ENCODE measurements at regions not wholly inside any gene's neighbourhood (a gene's known extent, or its start where the extent isn't known, plus 50 kb on each side); places are given as distances from the start of the nearest gene placed in this dataset.

DNA sequence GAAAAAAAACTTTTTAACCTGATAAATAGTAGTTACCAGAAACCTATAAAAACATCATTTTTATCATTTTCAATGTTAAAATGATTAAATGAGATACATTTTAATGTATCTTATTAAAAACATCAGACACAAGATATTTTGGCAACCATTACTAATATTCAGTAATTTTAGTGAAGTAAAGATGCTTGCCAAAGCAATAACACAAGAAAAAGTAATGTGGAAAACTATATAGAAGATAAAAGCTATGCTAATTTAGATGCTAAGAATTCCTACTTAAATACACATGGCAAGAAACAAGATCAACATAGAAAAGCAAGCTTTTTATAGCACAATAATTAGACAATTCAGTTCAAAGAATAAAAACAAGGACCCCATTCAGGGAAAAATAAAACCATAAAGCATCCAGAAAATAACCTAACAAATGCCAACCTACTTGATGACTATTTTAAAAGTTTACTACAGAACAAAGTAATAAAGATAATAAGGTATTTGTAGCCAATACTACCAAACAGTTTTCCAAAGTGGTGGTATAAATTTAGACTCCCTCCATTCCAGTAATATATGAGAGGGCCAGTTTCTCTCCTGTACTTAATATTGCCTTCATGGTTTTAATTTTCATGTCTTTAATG, 489.5 kb downstream of the CDH2 start:
- no peak for DNase-seq

DNA sequence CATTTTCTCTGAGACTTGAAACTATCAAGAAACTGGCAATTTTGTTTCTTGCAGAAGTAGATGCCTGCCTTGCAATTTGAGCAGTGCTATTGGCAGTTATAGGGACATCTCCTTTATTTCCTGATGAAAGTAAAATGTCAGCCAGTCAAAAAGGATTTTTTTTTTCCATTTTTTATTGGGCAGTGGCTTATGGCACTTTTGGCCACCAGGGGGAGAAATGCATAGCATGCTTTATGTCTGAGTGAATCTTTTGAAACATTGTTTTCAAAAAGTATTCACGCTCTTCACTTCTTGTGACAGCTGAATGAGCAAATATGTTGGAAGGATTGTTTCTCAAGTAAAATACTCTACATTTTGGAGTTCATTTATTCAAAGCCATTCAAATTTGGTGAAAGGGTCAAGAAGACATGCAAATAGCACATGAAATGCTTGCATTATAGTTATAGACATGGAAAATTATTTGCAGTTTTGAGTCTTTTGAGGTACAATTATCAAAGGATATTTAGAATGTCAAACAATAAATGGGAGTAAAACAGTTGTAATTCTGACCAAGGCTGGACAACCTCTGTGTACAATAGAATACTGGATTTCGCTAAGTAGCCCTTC, 491.0 kb downstream of the CDH2 start:
- no peak for DNase-seq

DNA sequence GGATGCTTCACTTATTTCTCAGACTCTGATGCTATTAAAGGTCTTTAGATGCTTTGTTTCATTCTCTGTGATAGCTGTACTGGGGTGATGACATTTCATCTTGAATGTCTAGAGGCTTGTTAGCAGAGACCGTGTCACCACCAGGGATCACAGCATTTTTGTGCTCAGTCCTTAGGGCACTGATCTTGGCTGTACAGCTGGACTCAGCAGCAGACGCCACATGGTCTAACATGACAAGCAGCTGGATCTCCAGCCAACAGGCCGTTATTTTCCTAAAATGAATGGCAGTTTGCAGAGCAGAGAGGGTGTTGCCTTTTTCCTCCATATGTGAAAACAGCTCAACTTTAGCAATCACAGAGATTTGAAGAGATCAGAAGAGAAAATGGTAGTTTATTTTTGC, 491.8 kb downstream of the CDH2 start:
- DNase-seq: no peak

DNA sequence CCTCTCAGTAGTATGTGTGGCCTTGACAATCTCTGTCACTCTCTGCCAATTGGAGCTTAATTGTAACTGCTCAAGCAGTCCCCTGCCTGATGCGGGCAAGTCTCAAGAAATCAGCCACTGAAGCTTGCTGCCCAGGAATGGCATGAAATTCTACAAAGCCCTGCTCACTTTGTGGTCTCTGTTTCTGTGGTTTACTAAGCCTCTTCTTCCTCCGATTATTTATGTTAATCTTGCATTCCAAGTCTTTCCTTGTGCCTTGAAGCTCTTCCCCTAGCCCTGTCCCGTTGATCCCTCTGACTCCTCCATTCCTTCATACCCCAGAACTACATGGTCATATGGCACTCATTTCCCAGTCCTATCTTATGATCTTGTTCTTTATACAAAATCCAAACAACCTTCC, 489.3 kb upstream of the CHST9 start:
- DNase-seq: no peak

DNA sequence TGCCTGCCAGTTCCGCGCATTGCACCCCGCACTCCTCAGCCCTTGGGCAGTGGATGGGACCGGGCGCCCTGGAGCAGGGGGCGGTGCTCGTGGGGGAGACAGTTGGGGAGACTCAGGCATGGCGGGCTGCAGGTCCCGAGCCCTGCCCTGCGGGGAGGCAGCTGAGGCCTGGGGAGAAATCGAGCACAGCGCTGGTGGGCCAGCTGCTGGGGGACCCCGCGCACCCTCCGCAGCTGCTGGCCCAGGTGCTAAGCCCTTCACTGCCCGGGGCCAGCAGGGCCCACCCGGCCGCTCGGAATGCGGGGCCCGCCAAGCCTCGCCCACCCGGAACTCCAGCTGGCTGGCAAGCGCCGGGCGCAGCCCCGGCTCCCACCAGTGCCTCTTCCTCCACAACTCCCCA, 488.8 kb upstream of the CHST9 start:
- DNase-seq: no peak

DNA sequence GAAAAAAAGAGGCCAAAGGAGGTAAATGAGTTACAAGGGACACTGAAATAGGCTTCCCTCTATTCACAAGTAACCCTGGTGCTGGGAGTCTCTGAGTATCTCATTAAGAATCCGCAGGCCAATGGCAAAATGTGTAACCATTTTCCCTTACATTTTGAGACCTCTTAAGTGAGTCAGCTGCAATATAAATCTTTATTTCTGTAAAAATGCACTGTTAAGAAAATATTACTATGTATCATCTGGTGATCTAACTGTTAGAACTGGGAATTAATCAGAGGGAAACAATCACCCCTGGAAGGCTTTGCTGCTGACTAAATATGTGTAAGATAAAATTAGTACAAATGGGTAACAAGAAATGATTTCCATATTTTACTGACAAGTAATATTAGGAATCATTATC, 483.1 kb upstream of the CHST9 start:
- no peak for DNase-seq

DNA sequence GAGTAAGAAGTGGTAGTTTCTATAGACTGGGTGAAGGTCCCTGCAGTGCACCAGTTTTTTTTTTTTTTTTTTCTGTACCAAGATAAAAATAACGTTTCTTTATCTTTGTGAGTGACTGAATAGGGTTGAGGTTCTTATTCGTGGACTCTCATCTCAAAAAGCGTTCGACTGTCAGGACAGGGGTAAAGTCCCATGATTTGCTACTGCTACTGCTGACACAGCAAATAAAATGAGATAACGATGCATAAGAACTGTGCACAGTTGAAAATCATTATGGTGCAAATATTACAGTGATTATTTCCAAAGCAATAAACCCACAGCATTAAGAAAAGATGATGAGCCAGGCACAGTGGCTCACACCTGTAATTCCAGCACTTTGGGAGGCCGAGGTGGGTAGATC, 482.0 kb upstream of the CHST9 start:
- no peak for DNase-seq

DNA sequence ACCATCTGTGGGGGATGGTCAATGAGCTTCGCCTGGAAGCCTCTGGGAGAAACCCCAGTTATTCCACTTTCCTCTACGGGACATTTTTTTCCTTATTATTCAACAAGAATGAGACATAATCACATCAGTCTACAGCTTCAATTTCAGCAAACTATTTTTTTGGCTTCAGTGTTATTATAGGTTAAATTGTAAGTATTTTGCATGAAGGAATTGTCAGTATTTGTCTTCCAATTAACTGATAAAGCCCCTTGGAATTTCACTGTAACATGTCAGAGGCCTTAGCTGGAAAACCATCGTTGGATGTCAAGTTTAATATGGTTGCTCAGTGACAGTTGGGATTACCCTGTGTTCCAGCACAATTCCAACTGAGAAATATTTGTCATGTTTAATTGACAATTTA, 480.9 kb upstream of the CHST9 start:
- no peak for DNase-seq

DNA sequence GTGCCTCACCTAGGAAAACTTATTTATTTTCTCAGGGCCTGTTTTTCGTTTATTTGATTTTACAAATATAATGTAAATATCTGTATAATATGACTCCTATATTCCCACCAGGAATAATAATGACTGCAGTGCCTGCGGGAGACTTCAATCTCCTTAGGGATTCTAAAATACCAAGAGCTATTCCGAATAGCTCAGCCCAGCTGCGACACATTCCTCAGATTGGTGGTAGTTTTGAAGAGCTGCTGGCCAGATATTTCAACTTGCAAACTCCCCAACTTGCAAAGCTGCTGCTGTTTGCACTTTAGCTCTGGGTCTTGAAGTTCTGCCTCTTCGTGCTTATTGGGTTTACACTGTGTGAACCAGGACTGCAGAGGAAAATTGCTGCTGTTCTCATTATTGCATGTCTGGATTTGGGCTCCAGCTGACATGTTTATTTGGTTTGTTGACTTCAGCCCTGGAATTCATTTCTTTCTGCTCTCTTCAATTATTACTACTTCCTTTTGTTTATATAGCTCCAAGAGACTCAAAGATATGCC, 480.2 kb upstream of the CHST9 start:
- DNase-seq: no peak

DNA sequence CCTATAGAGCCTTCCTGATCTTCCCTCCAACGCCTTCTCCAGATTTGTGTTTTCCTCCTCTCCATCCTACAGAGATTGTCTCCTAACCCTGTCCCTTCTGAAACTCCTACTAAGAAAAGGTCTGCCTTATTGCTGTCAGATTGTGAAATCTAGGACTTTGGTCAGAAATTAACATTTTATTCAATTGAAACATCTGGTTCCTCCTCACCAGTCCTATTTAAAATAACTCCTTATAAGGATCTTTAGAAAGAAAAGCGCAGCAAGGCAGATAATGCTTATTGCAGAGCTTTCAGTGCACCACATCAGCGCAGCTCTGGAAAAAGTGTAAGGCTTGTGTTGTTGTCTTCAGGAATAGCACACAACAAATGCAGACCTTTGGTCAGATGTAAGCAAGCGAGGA, 477.8 kb upstream of the CHST9 start:
- no peak for DNase-seq

DNA sequence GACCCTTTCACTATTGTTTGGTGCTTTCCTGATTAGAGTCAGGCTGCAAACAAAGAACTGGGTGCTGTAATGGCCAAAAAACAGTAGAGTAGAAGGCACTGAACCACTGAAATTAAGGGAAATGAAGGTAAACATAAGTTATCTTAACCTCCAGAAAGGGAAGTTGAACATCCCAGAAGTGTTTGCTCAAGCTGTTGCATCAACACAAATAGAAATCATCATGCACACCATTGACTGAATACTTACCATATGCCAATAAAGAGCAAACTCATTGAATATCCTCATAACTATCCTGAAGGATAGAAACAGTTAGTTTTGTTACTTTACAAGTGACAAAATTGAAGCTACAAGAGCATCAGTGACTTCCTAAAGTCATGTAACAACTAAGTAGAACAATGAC, 477.4 kb upstream of the CHST9 start:
- no peak for DNase-seq

DNA sequence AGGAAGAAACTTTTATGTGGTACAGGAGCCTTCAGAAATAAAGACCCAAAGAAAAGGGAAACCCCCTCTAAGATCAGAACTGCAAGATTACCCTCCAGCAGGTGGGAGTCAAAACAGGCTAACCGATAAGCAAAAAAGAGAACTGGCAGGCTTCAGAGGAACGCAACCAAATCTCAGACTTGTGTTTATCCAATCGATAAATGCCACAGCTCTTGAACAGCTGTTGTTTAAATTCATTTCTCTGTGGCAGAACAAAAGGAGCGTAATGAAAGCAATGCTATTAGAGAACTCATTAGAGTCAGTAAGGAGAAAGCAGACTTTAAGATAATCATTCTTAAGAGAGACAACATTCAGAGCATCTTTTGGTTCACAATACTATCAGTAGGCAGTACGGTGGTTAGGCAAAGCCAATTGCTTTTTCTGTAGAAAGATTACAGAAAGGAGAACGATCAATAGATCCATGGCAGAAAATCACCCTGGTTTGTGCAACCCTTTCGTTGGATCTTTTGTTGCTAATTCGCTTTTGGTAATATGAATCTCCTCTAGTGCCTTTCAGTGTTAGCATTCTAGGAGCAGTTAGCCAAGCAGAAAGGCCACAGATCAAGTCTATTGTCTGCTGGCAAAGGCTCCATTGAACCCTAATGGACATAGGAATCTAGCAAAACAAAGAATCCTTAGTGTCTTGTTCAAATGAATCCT, 476.4 kb upstream of the CHST9 start:
- no peak for DNase-seq

DNA sequence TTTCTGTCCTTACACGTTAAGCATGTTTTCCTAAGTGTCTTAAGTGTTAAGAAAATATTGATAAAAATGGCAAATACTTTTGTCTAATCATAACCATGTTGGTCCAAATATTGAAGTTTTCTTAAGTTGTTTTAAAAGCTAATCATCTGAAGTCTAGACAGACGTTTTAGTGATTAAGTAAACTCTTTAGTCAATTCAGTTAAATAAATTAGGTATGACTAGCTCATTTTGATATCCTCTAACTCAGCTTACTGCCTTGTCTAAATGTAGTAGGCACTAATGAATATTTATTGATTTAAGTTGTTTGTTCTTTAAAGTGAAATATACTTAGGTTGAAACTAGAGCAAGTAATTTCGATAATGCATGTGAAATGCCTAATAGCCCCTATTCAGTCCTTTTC, 471.8 kb upstream of the CHST9 start:
- no peak for DNase-seq

DNA sequence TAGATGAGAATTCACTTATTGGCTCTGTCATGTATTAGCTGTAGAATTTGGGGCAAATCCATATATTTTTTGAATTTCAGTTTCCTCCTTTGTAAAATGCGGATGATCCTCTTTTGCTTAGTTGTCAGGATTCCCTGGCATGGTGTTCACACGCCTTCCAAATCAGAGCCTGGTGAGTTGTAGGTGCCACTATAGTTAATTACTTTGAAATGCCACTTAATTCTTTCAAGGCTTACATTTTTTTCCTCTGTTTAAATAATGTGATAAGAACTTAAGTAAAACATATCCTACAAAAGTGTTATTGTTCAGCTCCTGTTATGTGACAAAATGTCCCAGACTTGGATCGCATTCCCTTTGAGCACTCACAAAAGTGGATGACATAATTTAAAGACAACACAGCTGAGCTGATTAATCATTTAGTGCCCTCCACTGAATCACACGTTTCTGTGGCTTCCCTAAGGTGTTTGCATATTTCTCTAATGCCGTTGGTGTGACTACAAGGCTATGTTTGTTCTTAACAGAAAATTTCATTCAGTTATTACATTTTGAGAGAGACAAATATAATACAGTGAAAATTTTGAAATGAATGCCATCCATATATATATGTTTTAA, 471.2 kb upstream of the CHST9 start:
- no peak for DNase-seq

DNA sequence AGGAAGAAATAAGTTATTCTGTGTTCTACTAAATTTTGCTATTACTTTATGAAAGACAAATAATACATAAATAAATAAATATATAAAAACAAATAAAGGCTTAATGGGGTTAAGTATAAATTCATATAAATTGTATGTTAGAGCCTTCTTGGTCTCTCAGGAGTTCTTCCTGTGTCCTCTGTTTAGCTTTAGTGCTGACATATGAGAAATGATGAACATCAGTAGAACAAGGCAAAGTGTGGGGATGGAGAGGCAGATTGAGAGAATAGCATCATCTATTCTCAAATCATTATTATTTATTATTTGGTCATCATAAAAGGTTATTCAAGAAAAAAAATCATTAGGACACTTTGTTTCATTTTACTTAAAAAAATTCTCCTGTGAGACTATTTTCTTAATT, 468.1 kb upstream of the CHST9 start:
- DNase-seq: no peak

DNA sequence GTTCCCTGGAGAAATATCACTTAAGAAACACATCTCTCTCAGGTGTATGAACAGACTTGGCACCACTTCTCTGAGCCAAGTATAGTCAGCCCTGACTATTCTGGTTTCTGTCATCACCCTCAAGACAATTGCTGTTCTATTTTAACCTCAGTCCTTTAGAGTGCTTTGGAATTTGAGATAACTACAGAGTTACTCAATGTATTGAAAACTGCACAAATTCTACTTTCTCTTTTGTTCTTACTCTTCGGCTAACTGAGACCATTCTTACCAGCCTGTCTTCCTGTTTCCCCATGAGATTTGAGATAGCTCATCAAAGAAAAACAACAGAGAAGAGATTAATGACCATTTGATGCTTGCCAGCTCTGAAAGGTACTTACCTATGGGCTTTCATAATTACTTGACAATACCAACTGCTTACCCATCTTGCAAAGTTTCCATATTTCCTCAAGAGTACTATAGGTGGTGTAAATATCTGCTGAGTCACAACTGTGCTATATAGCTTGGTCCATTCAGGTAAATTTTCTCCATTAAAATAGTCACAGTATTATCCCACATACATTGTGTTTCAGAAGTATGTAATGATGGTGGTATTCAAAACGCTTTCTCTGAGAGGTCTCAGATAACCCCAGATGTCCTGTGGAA, 467.5 kb upstream of the CHST9 start:
- DNase-seq: no peak

DNA sequence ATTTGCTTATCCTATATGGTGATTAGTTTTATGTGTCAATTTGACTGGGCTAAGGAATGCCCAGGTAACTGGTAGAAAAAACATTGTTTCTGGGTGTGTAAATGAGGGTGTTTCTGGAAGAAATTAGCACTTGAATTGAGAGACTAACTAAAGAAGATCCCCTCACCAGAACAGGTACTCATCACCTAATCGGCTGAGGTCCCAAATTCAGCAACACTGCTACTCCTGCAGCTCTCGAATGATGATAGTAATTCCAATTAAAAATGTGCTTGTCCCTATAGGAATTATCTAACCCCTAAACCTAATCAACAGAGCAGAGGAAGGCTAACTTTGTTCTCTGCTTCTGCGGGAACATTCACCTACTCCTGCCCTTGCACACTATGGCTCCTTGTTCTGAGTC, 464.5 kb upstream of the CHST9 start:
- no peak for DNase-seq

DNA sequence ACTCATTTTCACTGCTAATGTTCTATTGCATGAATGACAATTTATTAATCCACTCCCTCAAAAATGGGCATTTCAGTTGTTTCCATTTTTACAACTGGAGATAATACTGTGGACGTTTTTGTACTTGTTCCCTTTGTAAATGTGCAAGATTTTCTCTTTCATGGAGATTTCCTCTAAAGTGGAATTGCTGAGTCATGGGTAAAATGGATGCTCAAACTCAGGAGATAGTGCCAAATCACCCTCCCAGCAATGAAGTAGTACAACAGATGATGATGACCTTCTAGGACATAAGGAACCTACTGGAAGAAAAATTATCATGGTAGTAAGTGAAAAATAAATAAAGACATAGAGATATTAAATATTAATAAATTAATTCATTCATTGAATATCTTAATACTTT, 460.8 kb upstream of the CHST9 start:
- DNase-seq: no peak

DNA sequence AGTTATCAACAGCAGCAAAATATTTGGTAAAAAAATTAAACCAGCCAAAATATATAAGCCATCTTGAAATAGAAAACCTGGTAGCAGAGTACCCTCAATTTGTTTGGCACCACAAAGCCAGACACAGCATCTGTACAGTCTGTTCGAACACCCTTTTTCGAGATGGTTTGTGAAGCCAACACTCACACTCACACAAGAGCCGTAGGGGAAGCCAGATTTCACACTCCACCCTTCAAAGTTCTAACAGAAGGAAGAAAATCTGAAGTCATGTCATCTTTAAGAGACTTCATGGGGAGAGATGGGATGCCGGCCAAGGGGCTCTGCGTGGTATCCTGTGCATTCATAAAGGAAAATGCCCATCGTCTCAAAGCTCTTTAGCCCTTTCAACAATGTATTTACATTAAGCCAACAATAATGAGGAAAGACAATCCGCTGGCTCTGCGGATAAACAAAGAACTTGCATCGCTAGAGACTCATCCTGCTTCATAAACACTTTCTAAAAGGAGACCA, 451.5 kb upstream of the CHST9 start:
- DNase-seq: no peak

DNA sequence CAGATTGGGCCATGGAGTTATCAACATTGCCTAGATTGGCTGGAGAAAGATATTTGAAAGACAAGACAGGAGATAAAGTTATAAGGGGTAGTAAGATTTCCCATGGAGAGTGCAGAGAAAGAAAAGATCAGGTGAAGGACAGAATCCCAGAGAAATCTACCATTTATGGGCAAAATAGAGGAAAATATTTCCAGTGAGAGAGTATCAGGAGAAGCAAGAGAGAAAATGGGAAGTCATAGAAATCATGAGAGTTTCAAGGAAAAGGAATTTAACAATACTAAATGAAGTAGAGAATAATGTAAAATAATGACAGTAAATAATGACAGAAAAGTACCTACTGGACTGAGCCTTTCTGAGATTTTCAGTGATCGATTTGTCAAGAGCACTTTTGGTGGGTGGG, 447.6 kb upstream of the CHST9 start:
- no peak for DNase-seq

DNA sequence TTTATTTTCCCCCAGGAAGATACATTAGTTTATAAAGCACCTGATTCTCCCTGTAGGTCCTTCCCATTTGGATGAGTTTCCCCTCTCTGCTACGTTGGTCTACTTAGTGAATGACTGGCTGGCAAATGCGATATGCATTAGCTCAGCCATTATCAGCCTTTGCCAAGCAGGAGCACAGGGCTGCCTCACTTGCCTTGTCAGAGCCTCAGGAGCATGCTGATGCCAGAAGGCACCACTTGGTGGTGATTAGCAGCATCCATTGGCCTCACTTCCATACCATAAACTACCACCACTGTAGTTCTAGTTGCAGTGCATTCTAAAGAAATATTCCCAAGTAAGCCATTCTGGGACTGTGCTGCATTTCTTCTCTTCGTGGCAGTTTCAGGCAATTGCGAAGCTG, 442.8 kb upstream of the CHST9 start:
- no peak for DNase-seq

DNA sequence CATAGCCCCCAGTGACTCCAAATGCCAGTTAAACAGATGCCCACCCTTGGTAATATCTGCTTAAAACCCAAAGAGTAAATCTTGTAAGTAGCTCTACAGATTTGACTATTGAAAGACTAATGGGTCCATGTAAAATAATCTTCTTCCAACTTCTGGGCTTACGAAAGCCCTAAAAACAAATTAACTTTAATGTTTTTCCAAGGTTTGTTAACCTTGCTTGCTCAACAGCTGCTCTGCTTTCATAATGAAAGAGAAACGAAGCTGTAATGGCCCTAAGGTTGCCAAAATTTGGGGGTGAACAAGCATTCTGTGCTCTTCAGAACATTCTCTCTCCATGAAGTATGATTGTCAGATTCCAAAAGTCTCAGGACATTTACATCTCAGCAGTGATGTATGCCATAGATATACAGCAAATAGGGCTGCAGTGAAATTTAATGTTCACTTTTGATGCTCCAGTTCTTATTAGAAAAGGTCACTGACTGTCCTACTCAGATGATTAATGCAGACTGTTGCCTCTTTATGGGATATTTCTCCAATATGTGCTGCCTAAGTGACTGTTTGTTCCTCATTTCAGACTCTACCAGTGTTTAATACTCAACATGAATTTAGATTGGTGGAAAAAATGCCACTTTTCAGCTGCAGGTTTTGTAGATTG, 436.3 kb upstream of the CHST9 start:
- no peak for DNase-seq

DNA sequence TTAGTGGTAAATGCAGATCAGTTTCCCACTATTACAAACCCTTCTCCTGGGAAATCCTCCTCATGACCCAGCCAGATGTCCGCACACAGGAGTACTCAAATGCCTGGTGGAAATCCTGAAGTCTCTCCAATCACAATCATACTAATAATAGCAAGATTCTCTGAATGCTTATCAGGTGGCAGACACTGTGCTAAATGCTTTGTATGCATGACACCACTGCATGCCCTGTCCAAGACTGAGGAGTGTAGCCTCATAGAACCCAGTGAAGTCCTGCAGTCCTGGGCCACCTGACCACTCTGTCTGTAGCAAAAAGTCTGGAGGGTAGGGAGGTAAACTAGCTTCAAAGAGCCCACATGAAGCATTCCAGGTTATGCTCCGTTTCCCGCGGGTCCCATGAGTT, 434.8 kb upstream of the CHST9 start:
- no peak for DNase-seq

All from CD4-positive, alpha-beta T cell treated with Interferon alpha-2 for 1 hour (primary cell).